Smooth muscle cell (in vitro differentiated cells): ENCODE measurements at regions not wholly inside any gene's neighbourhood (a gene's known extent, or its start where the extent isn't known, plus 50 kb on each side); places are given as distances from the start of the nearest gene placed in this dataset.

Experiments used
- DNase-seq: peaks from one replicate; lab custom pipeline; 2025; ENCODE audit not compliant: unreplicated experiment; lab: John Stamatoyannopoulos, UW
- H2AFZ ChIP-seq: fragments of 200-600 bp; sonication (generic); 2 replicates; pipeline ENCODE4 v1.6.0; 2016; ENCODE audit warnings: antibody characterized with exemption, low read depth, mild to moderate bottlenecking
- H3F3A ChIP-seq: fragments of 200-600 bp; sonication (generic); 2 replicates; pipeline ENCODE4 v1.6.0; 2017; ENCODE audit warnings: antibody characterized with exemption, low read depth
- H3K27ac ChIP-seq: fragments of 200-600 bp; sonication (generic); 2 replicates; pipeline ENCODE4 v1.5.1; 2016; ENCODE audit warnings: low read depth, mild to moderate bottlenecking
- H3K27me3 ChIP-seq: fragments of 200-600 bp; sonication (generic); 2 replicates; pipeline ENCODE4 v1.6.1; 2016; ENCODE audit warnings: low read depth, mild to moderate bottlenecking
- H3K36me3 ChIP-seq: fragments of 200-600 bp; sonication (generic); 2 replicates; pipeline ENCODE4 v1.5.1; 2016; ENCODE audit warnings: low read depth
- H3K4me1 ChIP-seq: fragments of 200-600 bp; sonication (generic); 2 replicates; pipeline ENCODE4 v1.5.1; 2016; ENCODE audit warnings: low read depth
- H3K4me2 ChIP-seq: fragments of 200-600 bp; sonication (generic); 2 replicates; pipeline ENCODE4 v1.6.0; 2016; ENCODE audit warnings: mild to moderate bottlenecking
- H3K4me3 ChIP-seq: fragments of 200-600 bp; sonication (generic); 2 replicates; pipeline ENCODE4 v1.5.1; 2016; ENCODE audit warnings: mild to moderate bottlenecking
- H3K79me2 ChIP-seq: fragments of 200-600 bp; sonication (generic); 2 replicates; pipeline ENCODE4 v1.6.0; 2016; ENCODE audit warnings: low read depth, mild to moderate bottlenecking
- H3K9ac ChIP-seq: fragments of 200-600 bp; sonication (generic); 2 replicates; pipeline ENCODE4 v1.6.0; 2016; ENCODE audit warnings: low read depth
- H3K9me3 ChIP-seq: fragments of 200-600 bp; sonication (generic); replicated peaks from 2 replicates; pipeline ENCODE4 v1.5.1; 2016; ENCODE audit warnings: low read depth
- H4K20me1 ChIP-seq: fragments of 200-600 bp; sonication (generic); 2 replicates; pipeline ENCODE4 v1.6.0; 2016; ENCODE audit warnings: low read depth
- WGBS: methylation state at CpG from one replicate; pipeline ENCODE4 v1.1.7; 2016; ENCODE audit warnings: low lambda C conversion rate; 5-methylcytosine and 5-hydroxymethylcytosine counted together
- TF ChIP-seq, protein P1 (sequence below): fragments of 200-600 bp; sonication (generic); IDR thresholded peaks from 2 replicates; pipeline ENCODE4 v1.5.1; 2017; ENCODE audit warnings: borderline replicate concordance, mild to moderate bottlenecking, antibody characterized with exemption; ENCODE audit not compliant: insufficient read depth, poor library complexity, severe bottlenecking

DNA sequence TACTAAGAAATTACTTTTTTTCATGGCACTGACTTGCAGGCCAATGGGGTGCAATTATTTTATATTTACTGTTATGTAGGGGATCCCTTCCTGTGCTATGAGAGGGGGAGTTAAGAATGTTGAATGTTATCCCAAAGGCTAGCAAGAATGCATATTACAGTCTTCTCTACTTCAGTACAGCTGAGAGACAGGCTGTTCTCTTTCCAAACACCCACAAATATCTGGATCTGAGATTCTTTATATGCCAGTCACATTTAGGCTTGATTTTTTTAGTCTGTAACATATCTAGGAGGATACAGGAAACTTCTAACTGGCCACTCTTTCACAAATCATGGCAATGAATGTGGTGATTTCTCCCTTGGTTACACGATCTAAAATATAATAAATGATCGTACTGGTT is 266.4 kb upstream of the FZD8 start:
- Histone ChIP-seq H3K36me3 (no peaks in the 10 kb centered on the region), H3K4me1 (peaks cover 9% of the 10 kb centered on the region), H3K79me2 (no peaks in the 10 kb centered on the region), H2AFZ (no peak overlapping the region), H3K4me3 (no peak overlapping the region), H3K27me3 (no peaks in the 10 kb centered on the region), H3K27ac (no peak overlapping the region), H3F3A (no peaks in the 10 kb centered on the region), H3K9ac (no peak overlapping the region), H4K20me1 (no peaks in the 10 kb centered on the region), H3K9me3 (no peaks in the 10 kb centered on the region), H3K4me2 (no peak overlapping the region)
- no peak for DNase-seq
- 93% methylated on average over 2 of the region's 2 CpGs for WGBS
- TF ChIP-seq, protein P1, sequence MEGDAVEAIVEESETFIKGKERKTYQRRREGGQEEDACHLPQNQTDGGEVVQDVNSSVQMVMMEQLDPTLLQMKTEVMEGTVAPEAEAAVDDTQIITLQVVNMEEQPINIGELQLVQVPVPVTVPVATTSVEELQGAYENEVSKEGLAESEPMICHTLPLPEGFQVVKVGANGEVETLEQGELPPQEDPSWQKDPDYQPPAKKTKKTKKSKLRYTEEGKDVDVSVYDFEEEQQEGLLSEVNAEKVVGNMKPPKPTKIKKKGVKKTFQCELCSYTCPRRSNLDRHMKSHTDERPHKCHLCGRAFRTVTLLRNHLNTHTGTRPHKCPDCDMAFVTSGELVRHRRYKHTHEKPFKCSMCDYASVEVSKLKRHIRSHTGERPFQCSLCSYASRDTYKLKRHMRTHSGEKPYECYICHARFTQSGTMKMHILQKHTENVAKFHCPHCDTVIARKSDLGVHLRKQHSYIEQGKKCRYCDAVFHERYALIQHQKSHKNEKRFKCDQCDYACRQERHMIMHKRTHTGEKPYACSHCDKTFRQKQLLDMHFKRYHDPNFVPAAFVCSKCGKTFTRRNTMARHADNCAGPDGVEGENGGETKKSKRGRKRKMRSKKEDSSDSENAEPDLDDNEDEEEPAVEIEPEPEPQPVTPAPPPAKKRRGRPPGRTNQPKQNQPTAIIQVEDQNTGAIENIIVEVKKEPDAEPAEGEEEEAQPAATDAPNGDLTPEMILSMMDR = no peak

DNA sequence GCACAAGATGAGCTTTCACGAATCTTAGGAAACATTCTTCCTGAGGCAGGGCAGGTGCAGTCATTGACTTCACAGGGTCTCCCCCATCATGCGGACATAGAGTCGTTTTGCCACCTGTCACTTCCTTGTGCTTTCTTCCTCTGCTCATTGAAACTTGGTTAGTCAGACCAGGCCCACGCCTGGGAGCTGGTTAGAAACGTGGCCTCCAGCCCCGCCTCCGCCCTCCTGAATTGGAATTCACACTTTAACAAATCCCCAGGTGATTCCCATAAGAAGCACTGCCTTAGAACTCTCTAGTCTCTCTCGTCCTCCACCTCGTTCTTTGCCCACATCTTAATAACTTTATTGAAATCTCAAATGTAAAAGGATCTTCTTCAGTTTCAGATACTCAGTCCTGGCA is 265.5 kb upstream of the FZD8 start:
- DNase-seq = no peak
- Histone ChIP-seq H3K9ac (no peak overlapping the region), H3K4me2 (no peak overlapping the region), H3K4me3 (no peak overlapping the region), H3K27me3 (no peaks in the 10 kb centered on the region), H2AFZ (no peak overlapping the region), H3K27ac (no peak overlapping the region), H3K36me3 (no peaks in the 10 kb centered on the region), H4K20me1 (no peaks in the 10 kb centered on the region), H3K79me2 (no peaks in the 10 kb centered on the region), H3K9me3 (no peaks in the 10 kb centered on the region), H3F3A (no peaks in the 10 kb centered on the region), H3K4me1 (peaks cover 9% of the 10 kb centered on the region)
- 61% methylated on average over 9 of the region's 9 CpGs for WGBS
- TF ChIP-seq, protein P1 = no peak

DNA sequence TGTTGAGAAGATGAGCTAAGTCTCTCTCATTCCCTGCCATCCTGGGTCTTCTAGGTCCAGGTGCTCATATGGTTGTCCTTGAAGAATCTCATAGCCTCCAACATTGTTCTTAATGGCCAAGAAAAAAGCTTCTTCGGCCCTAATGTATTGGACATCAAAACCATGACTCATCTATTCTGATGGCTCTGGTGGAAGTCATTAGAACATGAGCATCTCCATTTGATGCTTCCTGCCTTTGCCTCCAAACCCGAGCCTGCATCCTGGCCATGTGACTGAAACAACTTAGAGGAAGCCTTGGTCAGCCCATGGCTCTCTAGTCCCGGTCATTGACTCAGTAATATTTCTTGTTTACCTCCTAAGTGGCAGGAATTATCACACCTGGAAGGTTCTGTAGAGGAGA is 264.1 kb upstream of the FZD8 start:
- Histone ChIP-seq H3K27ac (no peak overlapping the region), H4K20me1 (no peaks in the 10 kb centered on the region), H3K4me3 (no peak overlapping the region), H3F3A (no peaks in the 10 kb centered on the region), H3K27me3 (no peaks in the 10 kb centered on the region), H3K4me2 (no peak overlapping the region), H3K9ac (no peak overlapping the region), H3K36me3 (no peaks in the 10 kb centered on the region), H3K9me3 (no peaks in the 10 kb centered on the region), H3K4me1 (peaks cover 9% of the 10 kb centered on the region), H2AFZ (no peak overlapping the region), H3K79me2 (no peaks in the 10 kb centered on the region)
- DNase-seq = no peak
- TF ChIP-seq, protein P1 = no peak
- 90% methylated on average over 3 of the region's 3 CpGs for WGBS

DNA sequence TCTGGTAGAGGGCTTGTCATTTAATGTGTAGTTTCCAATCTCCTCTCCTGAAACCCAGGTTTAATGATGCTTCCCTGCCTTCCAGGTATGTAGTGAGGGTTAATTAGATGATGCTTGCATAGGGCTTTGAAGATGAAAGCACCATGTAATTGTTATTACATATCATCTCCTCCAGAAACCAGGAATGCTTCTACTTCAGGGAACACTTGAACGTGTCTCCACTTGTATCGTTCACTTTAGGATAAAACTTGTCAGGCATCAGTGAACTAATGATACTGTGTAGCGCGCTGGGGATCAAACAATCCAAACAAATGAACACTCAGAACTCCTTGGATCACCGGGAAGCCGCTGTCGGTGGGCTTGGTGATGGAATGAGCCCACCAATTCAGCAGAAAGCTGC is 260.9 kb upstream of the FZD8 start:
- H3K9me3 ChIP-seq = no peaks in the 10 kb centered on the region
- no peaks in the 10 kb centered on the region for H3K79me2 ChIP-seq
- H3K27me3 ChIP-seq = no peaks in the 10 kb centered on the region
- TF ChIP-seq, protein P1 = no peak
- H3K36me3 ChIP-seq = no peaks in the 10 kb centered on the region
- no peak overlapping the region for H2AFZ ChIP-seq
- no peak overlapping the region for H3K9ac ChIP-seq
- no peak overlapping the region for H3K27ac ChIP-seq
- H3F3A ChIP-seq = no peaks in the 10 kb centered on the region
- DNase-seq = no peak
- 93% methylated on average over 7 of the region's 7 CpGs for WGBS
- H3K4me1 ChIP-seq = no peaks in the 10 kb centered on the region
- H4K20me1 ChIP-seq = no peaks in the 10 kb centered on the region
- no peak overlapping the region for H3K4me2 ChIP-seq
- no peak overlapping the region for H3K4me3 ChIP-seq
